ENCODE measurements at regions not wholly inside any gene's neighbourhood (a gene's known extent, or its start where the extent isn't known, plus 50 kb on each side); places are given as distances from the start of the nearest gene placed in this dataset.

GRCh38 chr6:128768187-128768586 is 114.8 kb upstream of the LAMA2 start:
- TF ChIP-seq CTCF (IDR thresholded peaks at IDR 0.05; ENCODE audit: poor library complexity, severe bottlenecking) = no peak
- ATAC-seq (ENCODE audit: low read depth) (no peak), DNase-seq (ENCODE audit: low spot score) (no peak)
- H3K9me3 ChIP-seq (ENCODE audit: severe bottlenecking) = no peaks in the 10 kb centered on the region
- no peak overlapping the region for H3K27ac ChIP-seq (ENCODE audit: poor library complexity, severe bottlenecking)
- H3K4me3 ChIP-seq (ENCODE audit: severe bottlenecking) = no peak overlapping the region
- no peaks in the 10 kb centered on the region for H3K27me3 ChIP-seq (ENCODE audit: insufficient read depth, poor library complexity, severe bottlenecking)
- H3K4me1 ChIP-seq (ENCODE audit: insufficient read depth, poor library complexity, severe bottlenecking) = no peaks in the 10 kb centered on the region
- H3K36me3 ChIP-seq (ENCODE audit: low read depth) = no peaks in the 10 kb centered on the region

- DNase-seq (ENCODE audit: low spot score) = no peak
- Histone ChIP-seq H3K27me3 (ENCODE audit: insufficient read depth, poor library complexity, severe bottlenecking) (no peaks in the 10 kb centered on the region), H3K36me3 (ENCODE audit: low read depth) (no peaks in the 10 kb centered on the region), H3K4me3 (ENCODE audit: severe bottlenecking) (no peak overlapping the region), H3K9me3 (ENCODE audit: severe bottlenecking) (no peaks in the 10 kb centered on the region), H3K4me1 (ENCODE audit: insufficient read depth, poor library complexity, severe bottlenecking) (no peaks in the 10 kb centered on the region), H3K27ac (ENCODE audit: poor library complexity, severe bottlenecking) (no peak overlapping the region)
- ATAC-seq (ENCODE audit: low read depth) = no peak
- TF ChIP-seq CTCF (IDR thresholded peaks at IDR 0.05; ENCODE audit: poor library complexity, severe bottlenecking) = no peak
Measured at GRCh38 chr6:128767705-128768104, 115.2 kb upstream of the LAMA2 start.

DNA sequence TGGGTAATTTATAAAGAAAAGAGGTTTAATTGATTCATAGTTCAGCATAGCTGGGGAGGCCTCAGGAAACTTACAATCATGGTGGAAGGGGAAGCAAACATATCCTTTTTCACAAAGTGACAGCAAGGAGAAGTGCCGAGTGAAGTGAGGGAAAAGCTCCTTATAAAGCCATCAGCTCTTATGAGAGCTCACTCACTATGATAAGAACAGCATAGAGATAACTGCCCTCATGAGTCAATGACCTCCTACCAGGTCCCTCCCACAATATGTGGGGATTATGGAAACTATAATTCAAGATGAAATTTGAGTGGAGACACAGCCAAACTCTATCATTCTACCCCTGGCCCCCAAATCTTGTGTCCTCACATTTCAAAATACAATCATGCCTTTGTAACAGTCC is 115.8 kb upstream of the LAMA2 start:
- no peaks in the 10 kb centered on the region for H3K36me3 ChIP-seq (ENCODE audit: low read depth)
- no peak overlapping the region for H3K4me3 ChIP-seq (ENCODE audit: severe bottlenecking)
- no peaks in the 10 kb centered on the region for H3K9me3 ChIP-seq (ENCODE audit: severe bottlenecking)
- no peaks in the 10 kb centered on the region for H3K27me3 ChIP-seq (ENCODE audit: insufficient read depth, poor library complexity, severe bottlenecking)
- TF ChIP-seq CTCF (IDR thresholded peaks at IDR 0.05; ENCODE audit: poor library complexity, severe bottlenecking) = no peak
- no peak for ATAC-seq (ENCODE audit: low read depth)
- H3K27ac ChIP-seq (ENCODE audit: poor library complexity, severe bottlenecking) = no peak overlapping the region
- no peak for DNase-seq (ENCODE audit: low spot score)
- H3K4me1 ChIP-seq (ENCODE audit: insufficient read depth, poor library complexity, severe bottlenecking) = no peaks in the 10 kb centered on the region

DNA sequence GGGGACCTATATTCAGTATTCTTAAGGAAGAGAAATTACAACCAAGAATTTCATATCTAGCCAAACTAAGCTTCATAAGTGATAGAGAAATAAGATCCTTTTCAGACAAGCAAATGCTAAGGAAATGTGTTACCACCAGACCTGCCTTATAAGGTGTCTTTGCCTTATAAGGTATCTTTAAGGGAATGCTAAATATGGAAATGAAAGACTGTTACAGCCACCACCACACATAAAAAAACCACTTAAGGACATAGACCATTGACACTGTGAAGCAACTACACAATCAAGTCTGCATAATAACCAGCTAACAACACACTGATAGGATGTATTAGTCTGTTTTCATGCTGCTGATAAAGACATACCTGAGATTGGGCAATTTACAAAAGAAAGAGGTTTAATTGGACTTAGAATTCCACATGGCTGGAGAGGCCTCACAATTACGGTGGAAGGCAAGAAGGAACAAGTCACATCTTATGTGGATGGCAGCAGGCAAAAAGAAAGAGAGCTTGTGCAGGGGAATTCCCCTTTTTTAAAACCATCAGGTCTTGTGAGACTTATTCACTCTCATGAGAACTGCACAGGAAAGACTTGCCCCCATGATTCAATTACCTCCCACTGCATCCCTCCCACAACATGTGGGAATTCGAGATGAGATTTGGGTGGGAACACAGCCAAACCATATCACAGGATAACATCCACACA is 119.2 kb upstream of the LAMA2 start:
- H3K27ac ChIP-seq (ENCODE audit: poor library complexity, severe bottlenecking) = no peak overlapping the region
- ATAC-seq (ENCODE audit: low read depth) (no peak), DNase-seq (ENCODE audit: low spot score) (no peak)
- H3K4me3 ChIP-seq (ENCODE audit: severe bottlenecking) = no peak overlapping the region
- no peaks in the 10 kb centered on the region for H3K27me3 ChIP-seq (ENCODE audit: insufficient read depth, poor library complexity, severe bottlenecking)
- no peaks in the 10 kb centered on the region for H3K4me1 ChIP-seq (ENCODE audit: insufficient read depth, poor library complexity, severe bottlenecking)
- no peaks in the 10 kb centered on the region for H3K36me3 ChIP-seq (ENCODE audit: low read depth)
- TF ChIP-seq CTCF (IDR thresholded peaks at IDR 0.05; ENCODE audit: poor library complexity, severe bottlenecking) = no peak
- no peaks in the 10 kb centered on the region for H3K9me3 ChIP-seq (ENCODE audit: severe bottlenecking)

DNA sequence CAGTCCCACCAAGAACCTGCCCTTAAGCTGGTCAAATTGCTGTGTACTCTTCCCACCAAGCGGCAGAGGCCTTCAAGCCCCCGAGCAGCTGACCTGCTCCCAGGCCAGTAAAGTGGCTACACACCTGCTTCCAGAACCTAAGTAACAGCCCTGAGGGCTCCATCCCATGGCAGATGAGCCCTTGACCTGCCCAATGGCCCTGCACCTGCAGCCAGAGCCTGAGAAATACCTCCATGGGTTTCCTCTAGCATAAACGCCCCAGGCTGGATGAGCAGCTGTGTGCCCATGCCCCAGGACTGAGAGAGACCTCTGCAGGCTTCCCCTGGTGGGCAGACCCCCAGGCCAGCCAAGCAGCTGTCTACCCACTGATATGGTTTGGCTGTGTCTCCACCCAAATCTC is 123.0 kb upstream of the LAMA2 start:
- Histone ChIP-seq H3K4me1 (ENCODE audit: insufficient read depth, poor library complexity, severe bottlenecking) (no peaks in the 10 kb centered on the region), H3K27me3 (ENCODE audit: insufficient read depth, poor library complexity, severe bottlenecking) (no peaks in the 10 kb centered on the region), H3K27ac (ENCODE audit: poor library complexity, severe bottlenecking) (no peak overlapping the region), H3K9me3 (ENCODE audit: severe bottlenecking) (no peaks in the 10 kb centered on the region), H3K4me3 (ENCODE audit: severe bottlenecking) (no peak overlapping the region), H3K36me3 (ENCODE audit: low read depth) (no peaks in the 10 kb centered on the region)
- DNase-seq (ENCODE audit: low spot score) (no peak), ATAC-seq (ENCODE audit: low read depth) (no peak)
- no peak for TF ChIP-seq CTCF (IDR thresholded peaks at IDR 0.05; ENCODE audit: poor library complexity, severe bottlenecking)

Measured in RWPE2 (cell line).